Liver (tissue), 7 donors: ENCODE measurements at regions not wholly inside any gene's neighbourhood (a gene's known extent, or its start where the extent isn't known, plus 50 kb on each side); places are given as distances from the start of the nearest gene placed in this dataset.
A peak's percentile ranks its signal among the peaks of the same experiment; 100 is the strongest.

Experiments used
- DNase-seq: peaks from one replicate; pipeline ENCODE4 v3.0.0-alpha.2; 2017; ENCODE audit warnings: low spot score
- H3K27ac ChIP-seq, 2 donors: one replicate each; pipeline ENCODE4 v1.7.0; 2013; ENCODE audit warnings: inconsistent platforms in 2 of 2, low read length in 2 of 2, control low read depth in 1 of 2, low read depth in 1 of 2, mild to moderate bottlenecking in 1 of 2
- H3K27me3 ChIP-seq, 4 donors: one replicate each; pipeline versions ENCODE4 v1.6.1 to v1.7.0; 2013; ENCODE audit warnings: low read length in 3 of 4, inconsistent platforms in 1 of 4, mild to moderate bottlenecking in 1 of 4, moderate library complexity in 1 of 4; ENCODE audit not compliant: control insufficient read depth in 4 of 4, insufficient read depth in 4 of 4
- H3K36me3 ChIP-seq, 4 donors: one replicate each; pipeline versions ENCODE4 v1.6.1 to v1.7.0; 2013; ENCODE audit warnings: low read length in 3 of 4, mild to moderate bottlenecking in 3 of 4, low read depth in 1 of 4, moderate library complexity in 1 of 4; ENCODE audit not compliant: control insufficient read depth in 4 of 4, insufficient read depth in 3 of 4
- H3K4me1 ChIP-seq, 4 donors: one replicate each; pipeline versions ENCODE4 v1.6.1 to v1.7.0; 2013; ENCODE audit warnings: low read length in 3 of 4, mild to moderate bottlenecking in 3 of 4, moderate library complexity in 1 of 4; ENCODE audit not compliant: control insufficient read depth in 4 of 4, insufficient read depth in 4 of 4
- H3K4me3 ChIP-seq, 3 donors: one replicate each; pipeline versions ENCODE4 v1.6.1 to v1.7.0; 2013; ENCODE audit warnings: low read length in 3 of 3, control low read depth in 1 of 3, low read depth in 1 of 3, mild to moderate bottlenecking in 1 of 3
- H3K9ac ChIP-seq, 2 donors: one replicate each; pipeline ENCODE4 v1.7.0; 2013; ENCODE audit warnings: low read length in 2 of 2, mild to moderate bottlenecking in 2 of 2, moderate library complexity in 2 of 2, control low read depth in 1 of 2, low read depth in 1 of 2
- H3K9me3 ChIP-seq, 4 donors: one replicate each; pipeline versions ENCODE4 v1.6.1 to v1.7.0; 2013; ENCODE audit warnings: low read length in 3 of 4; ENCODE audit not compliant: control insufficient read depth in 4 of 4
- EGR1 ChIP-seq, 2 donors: IDR thresholded peaks; 2 replicates each; pipeline ENCODE4 v1.6.1; 2016 to 2018; ENCODE audit warnings: antibody characterized with exemption in 2 of 2, low read depth in 2 of 2
- FOXA2 ChIP-seq: IDR thresholded peaks from 2 replicates; pipeline ENCODE4 v1.6.1; 2016; ENCODE audit warnings: antibody characterized with exemption
- GABPA ChIP-seq, 2 donors: IDR thresholded peaks in 1 of 2; conservative IDR thresholded peaks in 1 of 2; 2 replicates each; pipeline ENCODE4 v1.6.1; 2016; ENCODE audit warnings: antibody characterized with exemption in 2 of 2, mild to moderate bottlenecking in 1 of 2, moderate library complexity in 1 of 2
- HNF4A ChIP-seq, 2 donors: conservative IDR thresholded peaks; 2 replicates each; pipeline ENCODE4 v1.6.1; 2016; ENCODE audit warnings: antibody characterized with exemption in 2 of 2, mild to moderate bottlenecking in 2 of 2
- HNF4G ChIP-seq: IDR thresholded peaks from 2 replicates; pipeline ENCODE4 v1.6.1; 2016; ENCODE audit warnings: antibody characterized with exemption
- JUND ChIP-seq, 2 donors: IDR thresholded peaks; 2 replicates each; pipeline ENCODE4 v1.6.1; 2016; ENCODE audit warnings: antibody characterized with exemption in 2 of 2
- NR2F2 ChIP-seq: IDR thresholded peaks from 2 replicates; pipeline ENCODE4 v1.6.1; 2016; ENCODE audit warnings: antibody characterized with exemption
- RAD21 ChIP-seq, 2 donors: IDR thresholded peaks; 2 replicates each; pipeline ENCODE4 v1.6.1; 2016; ENCODE audit warnings: antibody characterized with exemption in 2 of 2, mild to moderate bottlenecking in 2 of 2
- RXRA ChIP-seq, 2 donors: IDR thresholded peaks; 2 replicates each; pipeline ENCODE4 v1.6.1; 2017 to 2018; ENCODE audit warnings: antibody characterized with exemption in 2 of 2, mild to moderate bottlenecking in 1 of 2
- SP1 ChIP-seq: IDR thresholded peaks from 2 replicates; pipeline ENCODE4 v1.6.1; 2018; ENCODE audit warnings: antibody characterized with exemption, mild to moderate bottlenecking
- TAF1 ChIP-seq: conservative IDR thresholded peaks from 2 replicates; pipeline ENCODE4 v1.6.1; 2016; ENCODE audit warnings: antibody characterized with exemption, mild to moderate bottlenecking
- YY1 ChIP-seq: IDR thresholded peaks from 2 replicates; pipeline ENCODE4 v1.6.1; 2016; ENCODE audit warnings: antibody characterized with exemption, mild to moderate bottlenecking
- WGBS: extraction: QIAGEN DNeasy Blood & Tissue Kit; methylation state at CpG from one replicate; pipeline ENCODE4 v1.1.7; 2013; 5-methylcytosine and 5-hydroxymethylcytosine counted together
- TF ChIP-seq, protein P1 (sequence below): IDR thresholded peaks from 2 replicates; pipeline ENCODE4 v1.6.1; 2016; ENCODE audit warnings: antibody characterized with exemption
- TF ChIP-seq, protein P2 (sequence below): IDR thresholded peaks from 2 replicates; pipeline ENCODE4 v1.6.1; 2016; ENCODE audit warnings: antibody characterized with exemption, mild to moderate bottlenecking
- TF ChIP-seq, protein P3 (sequence below): IDR thresholded peaks from 2 replicates; pipeline ENCODE4 v1.6.1; 2016; ENCODE audit warnings: antibody characterized with exemption
- donor health status: healthy.
- donor health status: healthy.
- donor health status: healthy.
- donor health status: healthy.

DNA sequence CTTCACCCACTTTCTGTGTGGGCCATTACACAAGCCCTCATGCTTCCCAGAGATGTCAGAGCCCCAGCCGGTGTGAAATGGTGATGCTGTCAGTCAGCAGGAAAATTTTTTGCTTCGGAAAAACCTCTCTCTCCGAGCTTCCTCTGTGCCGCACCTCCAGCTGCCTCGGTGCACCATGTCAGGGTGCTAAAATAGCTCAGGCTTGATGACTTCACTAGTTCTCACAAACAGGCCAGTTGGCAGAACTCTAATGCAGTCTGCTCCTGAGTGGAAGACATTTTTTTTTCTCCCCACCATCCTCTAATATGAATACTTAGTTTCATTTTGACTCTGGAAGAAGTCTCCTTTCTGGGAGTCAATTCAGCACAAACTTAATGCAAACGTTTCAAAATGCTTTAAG is 71.3 kb downstream of the KLF12 start:
- Histone ChIP-seq H3K4me1 (peaks cover 0 to 26% (median 9%) of the 10 kb centered on the region in 4 donors), H3K27me3 (no peaks in the 10 kb centered on the region), H3K9ac (no peak overlapping the region), H3K27ac (peak overlapping the region; percentile 16 to 28), H3K36me3 (no peaks in the 10 kb centered on the region), H3K4me3 (no peak overlapping the region), H3K9me3 (no peaks in the 10 kb centered on the region)
- 63% methylated on average over 6 of the region's 6 CpGs for WGBS
- no peak for TF ChIP-seq JUND (IDR thresholded peaks at IDR 0.05)
- peak; percentile 38 for TF ChIP-seq YY1
- DNase-seq = no peak

DNA sequence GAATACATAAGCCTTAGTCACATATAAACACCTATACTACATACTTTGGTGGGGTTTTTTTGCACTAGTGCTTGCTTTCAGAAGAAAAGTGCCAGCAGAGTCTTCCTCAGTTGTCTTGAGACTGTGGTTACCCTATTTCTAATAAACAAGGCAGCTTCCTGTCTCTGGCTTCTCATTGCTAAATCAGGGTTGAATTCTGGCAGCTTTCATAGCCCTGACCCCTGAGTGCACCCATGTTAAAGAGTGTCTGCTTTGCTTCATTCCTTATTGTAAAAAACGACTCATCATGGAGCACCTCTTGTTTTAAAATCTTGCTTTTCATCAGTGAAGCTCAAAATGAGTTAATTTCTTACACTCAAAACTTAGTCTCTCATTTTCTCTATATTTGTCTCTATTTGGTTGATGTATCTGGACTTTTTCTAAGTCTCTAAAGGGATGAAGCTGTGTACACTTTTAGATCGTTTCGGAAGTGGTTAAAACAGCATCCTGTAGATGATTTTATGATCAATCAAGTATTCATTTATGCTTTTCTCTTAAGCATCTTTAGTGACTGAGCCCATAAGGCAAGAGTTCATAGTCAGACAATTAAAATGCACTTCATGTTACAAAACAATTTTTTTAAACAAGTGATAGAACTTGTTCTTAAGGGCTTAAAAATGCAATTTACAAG is 72.1 kb downstream of the KLF12 start:
- Histone ChIP-seq H3K36me3 (no peaks in the 10 kb centered on the region), H3K27ac (peak overlapping the region in 1 of 2 donors; percentile 33), H3K27me3 (no peaks in the 10 kb centered on the region), H3K4me3 (no peak overlapping the region), H3K9ac (no peak overlapping the region), H3K9me3 (no peaks in the 10 kb centered on the region), H3K4me1 (peaks cover 0 to 25% (median 8%) of the 10 kb centered on the region in 4 donors)
- no peak for DNase-seq
- TF ChIP-seq NR2F2 (peak; percentile 17), RXRA (IDR thresholded peaks at IDR 0.05) (peak; percentile 43 to 52), FOXA2 (no peak)
- WGBS = 53% methylated on average over 3 of the region's 3 CpGs

DNA sequence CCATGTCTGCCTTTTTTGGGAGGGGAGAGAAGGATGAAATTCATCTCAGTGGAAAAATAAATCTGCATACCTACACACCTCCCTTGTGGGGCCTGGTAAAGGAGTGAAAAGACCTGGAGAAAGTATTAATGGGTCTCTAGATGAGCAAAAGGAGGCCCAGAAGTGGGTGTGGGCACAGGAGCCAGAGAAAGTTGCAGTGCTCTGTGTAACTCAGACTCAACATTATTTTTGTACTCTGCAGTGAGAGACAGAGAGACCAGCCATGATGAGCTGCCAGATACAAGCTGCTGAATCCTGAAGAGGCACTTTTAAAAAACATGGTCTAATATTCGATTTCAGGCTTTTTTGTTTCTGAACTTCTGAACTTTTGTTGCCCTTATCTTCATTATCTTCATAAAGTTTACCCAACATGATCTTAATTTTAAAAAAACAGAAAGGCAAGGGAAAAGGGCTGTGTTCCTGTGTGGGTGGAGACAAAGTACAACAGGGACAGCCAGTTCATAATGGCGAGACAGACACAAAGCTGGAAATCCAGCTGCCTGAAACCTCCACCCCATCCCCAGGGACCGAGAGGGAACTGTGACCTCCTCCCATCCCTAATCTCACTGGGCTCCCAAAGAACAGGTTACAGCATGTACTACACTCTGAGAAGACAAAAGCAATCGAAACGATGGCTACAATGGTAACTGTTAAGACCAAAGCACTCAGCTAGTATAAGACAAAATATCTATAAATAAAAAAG is 77.2 kb downstream of the KLF12 start:
- peak; percentile 10 for TF ChIP-seq NR2F2
- TF ChIP-seq RXRA (IDR thresholded peaks at IDR 0.05) = no peak
- TF ChIP-seq, protein P1, sequence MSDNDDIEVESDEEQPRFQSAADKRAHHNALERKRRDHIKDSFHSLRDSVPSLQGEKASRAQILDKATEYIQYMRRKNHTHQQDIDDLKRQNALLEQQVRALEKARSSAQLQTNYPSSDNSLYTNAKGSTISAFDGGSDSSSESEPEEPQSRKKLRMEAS = no peak
- TF ChIP-seq FOXA2 = no peak
- no peak for TF ChIP-seq EGR1 (IDR thresholded peaks at IDR 0.05; ENCODE audit: low read depth in 2 of 2)
- TF ChIP-seq TAF1 = no peak
- TF ChIP-seq HNF4A (conservative IDR thresholded peaks at IDR 0.05) = peak in 1 of 2 donors; percentile 15
- peak; percentile 65 for TF ChIP-seq YY1
- no peak for TF ChIP-seq GABPA (IDR thresholded peaks at IDR 0.05 in 1 of 2, conservative IDR thresholded peaks at IDR 0.05 in 1 of 2)
- Histone ChIP-seq H3K27me3 (no peaks in the 10 kb centered on the region), H3K36me3 (no peaks in the 10 kb centered on the region), H3K4me3 (no peak overlapping the region), H3K9me3 (no peaks in the 10 kb centered on the region), H3K9ac (no peak overlapping the region), H3K4me1 (peaks cover 0 to 8% (median 0%) of the 10 kb centered on the region in 4 donors), H3K27ac (no peak overlapping the region)
- no peak for DNase-seq
- WGBS = 53% methylated on average over 5 of the region's 5 CpGs

DNA sequence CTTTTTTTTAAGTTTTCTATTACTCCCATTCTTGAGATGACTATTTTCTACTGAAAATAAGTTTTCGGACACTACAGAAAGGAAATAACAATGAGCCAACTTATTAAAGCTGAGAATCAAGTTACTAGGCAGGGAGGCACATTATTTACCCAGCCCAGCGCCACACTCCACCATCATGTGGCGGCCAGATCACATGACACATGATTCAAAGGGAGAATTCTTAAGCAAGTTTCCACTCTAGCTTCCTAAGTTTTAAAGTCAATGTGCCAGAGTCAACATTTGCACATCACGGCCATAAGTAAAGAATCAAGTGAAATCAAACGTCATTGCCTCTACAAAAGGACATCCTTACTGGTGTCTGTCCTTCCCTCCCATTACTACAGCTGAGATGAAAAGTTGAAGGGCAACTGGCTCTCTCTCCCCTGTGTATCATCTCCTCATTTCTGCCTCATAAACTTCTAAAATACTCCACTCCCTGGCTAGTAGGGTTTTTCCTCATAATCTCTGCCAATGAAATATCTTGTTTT is 81.7 kb downstream of the KLF12 start:
- no peaks in the 10 kb centered on the region for H3K27me3 ChIP-seq
- H3K9ac ChIP-seq = no peak overlapping the region
- H3K27ac ChIP-seq = no peak overlapping the region
- no peaks in the 10 kb centered on the region for H3K9me3 ChIP-seq
- peaks cover 0 to 4% (median 0%) of the 10 kb centered on the region in 4 donors for H3K4me1 ChIP-seq
- 68% methylated on average over 5 of the region's 5 CpGs for WGBS
- DNase-seq = no peak
- no peaks in the 10 kb centered on the region for H3K36me3 ChIP-seq
- H3K4me3 ChIP-seq = no peak overlapping the region
- TF ChIP-seq HNF4G (no peak), FOXA2 (peak; percentile 49), YY1 (peak; percentile 54), NR2F2 (no peak), TAF1 (no peak), SP1 (peak; percentile 54), JUND (IDR thresholded peaks at IDR 0.05) (no peak), GABPA (IDR thresholded peaks at IDR 0.05 in 1 of 2, conservative IDR thresholded peaks at IDR 0.05 in 1 of 2) (no peak), HNF4A (conservative IDR thresholded peaks at IDR 0.05) (peak; percentile 40 to 48), RAD21 (IDR thresholded peaks at IDR 0.05) (peak in 1 of 2 donors; percentile 33)
- TF ChIP-seq, protein P2, sequence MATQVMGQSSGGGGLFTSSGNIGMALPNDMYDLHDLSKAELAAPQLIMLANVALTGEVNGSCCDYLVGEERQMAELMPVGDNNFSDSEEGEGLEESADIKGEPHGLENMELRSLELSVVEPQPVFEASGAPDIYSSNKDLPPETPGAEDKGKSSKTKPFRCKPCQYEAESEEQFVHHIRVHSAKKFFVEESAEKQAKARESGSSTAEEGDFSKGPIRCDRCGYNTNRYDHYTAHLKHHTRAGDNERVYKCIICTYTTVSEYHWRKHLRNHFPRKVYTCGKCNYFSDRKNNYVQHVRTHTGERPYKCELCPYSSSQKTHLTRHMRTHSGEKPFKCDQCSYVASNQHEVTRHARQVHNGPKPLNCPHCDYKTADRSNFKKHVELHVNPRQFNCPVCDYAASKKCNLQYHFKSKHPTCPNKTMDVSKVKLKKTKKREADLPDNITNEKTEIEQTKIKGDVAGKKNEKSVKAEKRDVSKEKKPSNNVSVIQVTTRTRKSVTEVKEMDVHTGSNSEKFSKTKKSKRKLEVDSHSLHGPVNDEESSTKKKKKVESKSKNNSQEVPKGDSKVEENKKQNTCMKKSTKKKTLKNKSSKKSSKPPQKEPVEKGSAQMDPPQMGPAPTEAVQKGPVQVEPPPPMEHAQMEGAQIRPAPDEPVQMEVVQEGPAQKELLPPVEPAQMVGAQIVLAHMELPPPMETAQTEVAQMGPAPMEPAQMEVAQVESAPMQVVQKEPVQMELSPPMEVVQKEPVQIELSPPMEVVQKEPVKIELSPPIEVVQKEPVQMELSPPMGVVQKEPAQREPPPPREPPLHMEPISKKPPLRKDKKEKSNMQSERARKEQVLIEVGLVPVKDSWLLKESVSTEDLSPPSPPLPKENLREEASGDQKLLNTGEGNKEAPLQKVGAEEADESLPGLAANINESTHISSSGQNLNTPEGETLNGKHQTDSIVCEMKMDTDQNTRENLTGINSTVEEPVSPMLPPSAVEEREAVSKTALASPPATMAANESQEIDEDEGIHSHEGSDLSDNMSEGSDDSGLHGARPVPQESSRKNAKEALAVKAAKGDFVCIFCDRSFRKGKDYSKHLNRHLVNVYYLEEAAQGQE = no peak
- TF ChIP-seq, protein P1 = no peak
- TF ChIP-seq, protein P3, sequence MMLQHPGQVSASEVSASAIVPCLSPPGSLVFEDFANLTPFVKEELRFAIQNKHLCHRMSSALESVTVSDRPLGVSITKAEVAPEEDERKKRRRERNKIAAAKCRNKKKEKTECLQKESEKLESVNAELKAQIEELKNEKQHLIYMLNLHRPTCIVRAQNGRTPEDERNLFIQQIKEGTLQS = no peak
